Upper lobe of left lung (tissue), 6 donors: ENCODE measurements at regions not wholly inside any gene's neighbourhood (a gene's known extent, or its start where the extent isn't known, plus 50 kb on each side); places are given as distances from the start of the nearest gene placed in this dataset.

Experiments used
- ATAC-seq, 2 donors: fragments of 200-7000 bp; cut with Tn5 transposase; one replicate each; pipeline ENCODE4 v1.9.1; 2022; ENCODE audit warnings: mild to moderate bottlenecking in 2 of 2, moderate library complexity in 2 of 2; ENCODE audit not compliant: low FRiP score in 2 of 2
- DNase-seq, 2 donors: peaks; one replicate each; pipeline ENCODE4 v3.0.0-alpha.2; 2019 to 2020
- H3K27ac ChIP-seq, 4 donors: fragments of 200-600 bp; sonication (generic); one replicate each; pipeline ENCODE4 v1.5.1; 2016 to 2019
- H3K27me3 ChIP-seq, 4 donors: fragments of 200-600 bp; sonication (generic); one replicate each; pipeline ENCODE4 v1.5.1; 2017 to 2019
- H3K36me3 ChIP-seq, 4 donors: fragments of 200-600 bp; sonication (generic); one replicate each; pipeline ENCODE4 v1.5.1; 2016 to 2019
- H3K4me1 ChIP-seq, 4 donors: fragments of 200-600 bp; sonication (generic); one replicate each; pipeline ENCODE4 v1.5.1; 2018 to 2019
- H3K4me3 ChIP-seq, 4 donors: fragments of 200-600 bp; sonication (generic); one replicate each; pipeline ENCODE4 v1.5.1; 2017 to 2019; ENCODE audit warnings: mild to moderate bottlenecking in 2 of 4, moderate library complexity in 1 of 4
- H3K9me3 ChIP-seq, 4 donors: fragments of 200-600 bp; sonication (generic); one replicate each; pipeline ENCODE4 v1.5.1; 2018 to 2019
- EP300 ChIP-seq, 4 donors: sonication (generic); formaldehyde crosslinking; IDR thresholded peaks; one replicate each; pipeline ENCODE4 v1.5.1; 2017; ENCODE audit warnings: antibody characterized with exemption in 4 of 4, control low read depth in 2 of 4
- POLR2A ChIP-seq, 4 donors: fragments of 450-650 bp; IDR thresholded peaks; one replicate each; pipeline ENCODE4 v1.5.1; 2016 to 2017; ENCODE audit warnings: antibody characterized with exemption in 4 of 4, mild to moderate bottlenecking in 2 of 4
- POLR2AphosphoS5 ChIP-seq, 2 donors: sonication (generic); formaldehyde crosslinking; IDR thresholded peaks; one replicate each; pipeline ENCODE4 v1.5.1; 2017; ENCODE audit warnings: antibody characterized with exemption in 2 of 2
- whole genome bisulfite sequencing, 2 donors: methylation state at CpG; one replicate each; pipeline ENCODE4 v1.1.5; 2017 to 2018; 5-methylcytosine and 5-hydroxymethylcytosine counted together
- TF ChIP-seq, protein P1 (sequence below), 6 experiments: fragments of 450-650 bp in 4 of 6; fragments of 200-600 bp in 2 of 6; sonication (generic) in 2 of 6; IDR thresholded peaks; one replicate each; pipeline ENCODE4 v1.5.1; 2016 to 2019; ENCODE audit warnings: antibody characterized with exemption in 6 of 6
- donor health status: DM: no; HTN: no; CAD: no; lungs with moderate emphysema.
- donor health status: DM: no; HTN: yes; CAD: no; lungs with severe emphysema.

GRCh38 chr4:24056289-24056688, 166.4 kb upstream of the PPARGC1A start:
- 83 to 89% methylated on average over 1 of the region's 1 CpG for WGBS, 2 donors
- Histone ChIP-seq H3K9me3 (no peaks in the 10 kb centered on the region), H3K27me3 (no peaks in the 10 kb centered on the region), H3K4me1 (no peaks in the 10 kb centered on the region), H3K36me3 (no peaks in the 10 kb centered on the region), H3K4me3 (no peak overlapping the region), H3K27ac (no peak overlapping the region)
- TF ChIP-seq, protein P1, sequence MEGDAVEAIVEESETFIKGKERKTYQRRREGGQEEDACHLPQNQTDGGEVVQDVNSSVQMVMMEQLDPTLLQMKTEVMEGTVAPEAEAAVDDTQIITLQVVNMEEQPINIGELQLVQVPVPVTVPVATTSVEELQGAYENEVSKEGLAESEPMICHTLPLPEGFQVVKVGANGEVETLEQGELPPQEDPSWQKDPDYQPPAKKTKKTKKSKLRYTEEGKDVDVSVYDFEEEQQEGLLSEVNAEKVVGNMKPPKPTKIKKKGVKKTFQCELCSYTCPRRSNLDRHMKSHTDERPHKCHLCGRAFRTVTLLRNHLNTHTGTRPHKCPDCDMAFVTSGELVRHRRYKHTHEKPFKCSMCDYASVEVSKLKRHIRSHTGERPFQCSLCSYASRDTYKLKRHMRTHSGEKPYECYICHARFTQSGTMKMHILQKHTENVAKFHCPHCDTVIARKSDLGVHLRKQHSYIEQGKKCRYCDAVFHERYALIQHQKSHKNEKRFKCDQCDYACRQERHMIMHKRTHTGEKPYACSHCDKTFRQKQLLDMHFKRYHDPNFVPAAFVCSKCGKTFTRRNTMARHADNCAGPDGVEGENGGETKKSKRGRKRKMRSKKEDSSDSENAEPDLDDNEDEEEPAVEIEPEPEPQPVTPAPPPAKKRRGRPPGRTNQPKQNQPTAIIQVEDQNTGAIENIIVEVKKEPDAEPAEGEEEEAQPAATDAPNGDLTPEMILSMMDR (IDR thresholded peaks at IDR 0.05): no peak
- TF ChIP-seq EP300 (IDR thresholded peaks at IDR 0.05): no peak
- no peak for TF ChIP-seq POLR2AphosphoS5 (IDR thresholded peaks at IDR 0.05)
- no peak for TF ChIP-seq POLR2A (IDR thresholded peaks at IDR 0.05)
- ATAC-seq: no peak
- DNase-seq: no peak

- Histone ChIP-seq H3K9me3 (no peaks in the 10 kb centered on the region), H3K27me3 (no peaks in the 10 kb centered on the region), H3K4me3 (no peak overlapping the region), H3K4me1 (no peaks in the 10 kb centered on the region), H3K36me3 (no peaks in the 10 kb centered on the region), H3K27ac (no peak overlapping the region)
- no peak for DNase-seq
- 88 to 90% methylated on average over 3 of the region's 3 CpGs for WGBS, 2 donors
- TF ChIP-seq EP300 (IDR thresholded peaks at IDR 0.05) (no peak), POLR2AphosphoS5 (IDR thresholded peaks at IDR 0.05) (no peak), POLR2A (IDR thresholded peaks at IDR 0.05) (no peak)
- TF ChIP-seq, protein P1 (IDR thresholded peaks at IDR 0.05): no peak
- no peak for ATAC-seq
Measured at GRCh38 chr4:24055623-24056022, 165.8 kb upstream of the PPARGC1A start.

DNA sequence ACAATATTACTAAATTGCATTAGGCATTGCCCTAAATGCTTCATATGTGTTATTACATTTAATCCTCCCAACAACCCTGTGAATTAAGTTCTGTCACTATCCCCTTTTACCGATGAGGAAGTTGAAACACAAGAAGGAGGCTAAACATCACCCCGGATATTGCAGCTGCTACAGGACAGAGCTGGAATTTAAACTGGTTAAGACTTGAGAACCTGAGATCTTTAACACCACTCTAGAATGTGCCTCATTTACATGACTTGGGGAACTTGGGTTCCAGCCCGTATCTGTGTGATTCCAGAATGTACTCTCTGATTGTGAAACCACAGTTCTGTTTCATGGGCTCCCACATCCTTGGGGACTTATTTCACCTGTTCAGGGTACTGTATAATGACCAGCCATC, 165.1 kb upstream of the PPARGC1A start:
- DNase-seq: no peak
- no peaks in the 10 kb centered on the region for H3K27me3 ChIP-seq
- no peak overlapping the region for H3K4me3 ChIP-seq
- H3K27ac ChIP-seq: no peak overlapping the region
- H3K36me3 ChIP-seq: no peaks in the 10 kb centered on the region
- H3K4me1 ChIP-seq: no peaks in the 10 kb centered on the region
- WGBS, 2 donors: 84 to 89% methylated on average over 3 of the region's 3 CpGs
- ATAC-seq: no peak
- H3K9me3 ChIP-seq: no peaks in the 10 kb centered on the region
- TF ChIP-seq POLR2A (IDR thresholded peaks at IDR 0.05) (no peak), POLR2AphosphoS5 (IDR thresholded peaks at IDR 0.05) (no peak), EP300 (IDR thresholded peaks at IDR 0.05) (no peak)
- TF ChIP-seq, protein P1 (IDR thresholded peaks at IDR 0.05): no peak

- DNase-seq (no peak), ATAC-seq (no peak)
- Histone ChIP-seq H3K36me3 (no peaks in the 10 kb centered on the region), H3K27me3 (no peaks in the 10 kb centered on the region), H3K9me3 (no peaks in the 10 kb centered on the region), H3K27ac (no peak overlapping the region), H3K4me3 (no peak overlapping the region), H3K4me1 (no peaks in the 10 kb centered on the region)
- TF ChIP-seq EP300 (IDR thresholded peaks at IDR 0.05) (no peak), POLR2AphosphoS5 (IDR thresholded peaks at IDR 0.05) (no peak), POLR2A (IDR thresholded peaks at IDR 0.05) (no peak)
- TF ChIP-seq, protein P1 (IDR thresholded peaks at IDR 0.05): no peak
Measured at GRCh38 chr4:24053934-24054333, 164.1 kb upstream of the PPARGC1A start.
